HG03520 (cell line): ENCODE measurements at regions not wholly inside any gene's neighbourhood (a gene's known extent, or its start where the extent isn't known, plus 50 kb on each side); places are given as distances from the start of the nearest gene placed in this dataset.
A peak's percentile ranks its signal among the peaks of the same experiment; 100 is the strongest.

Experiments used
- ATAC-seq: cut with Tn5 transposase; IDR thresholded peaks from one replicate; pipeline ENCODE4 v1.9.1; 2021; ENCODE audit warnings: mild to moderate bottlenecking, moderate library complexity; ENCODE audit not compliant: unreplicated experiment

GRCh38 chr4:123092586-123092985, 170.2 kb upstream of the NUDT6 start:
- no peak for ATAC-seq

GRCh38 chr4:123093236-123093635, 170.8 kb upstream of the NUDT6 start:
- ATAC-seq = no peak

DNA sequence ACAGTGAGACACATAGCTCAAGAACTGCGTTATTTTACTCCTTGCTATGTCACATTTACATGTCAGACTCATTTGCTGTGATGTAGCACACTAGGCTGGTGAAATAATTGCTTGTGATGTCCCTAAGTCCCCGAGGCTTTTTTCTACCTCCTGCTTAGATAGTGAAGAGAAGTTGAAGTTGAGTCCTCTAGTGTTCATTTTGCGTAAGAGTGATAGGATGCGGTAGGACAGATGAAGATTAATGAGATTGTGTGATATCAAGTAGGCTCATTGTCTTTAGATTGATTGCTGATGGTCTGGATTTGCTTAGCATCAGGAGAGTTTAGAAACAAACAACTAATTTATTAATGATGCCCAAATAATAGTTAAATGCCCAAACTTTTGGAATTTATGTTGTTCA, 173.6 kb upstream of the NUDT6 start:
- ATAC-seq = no peak

DNA sequence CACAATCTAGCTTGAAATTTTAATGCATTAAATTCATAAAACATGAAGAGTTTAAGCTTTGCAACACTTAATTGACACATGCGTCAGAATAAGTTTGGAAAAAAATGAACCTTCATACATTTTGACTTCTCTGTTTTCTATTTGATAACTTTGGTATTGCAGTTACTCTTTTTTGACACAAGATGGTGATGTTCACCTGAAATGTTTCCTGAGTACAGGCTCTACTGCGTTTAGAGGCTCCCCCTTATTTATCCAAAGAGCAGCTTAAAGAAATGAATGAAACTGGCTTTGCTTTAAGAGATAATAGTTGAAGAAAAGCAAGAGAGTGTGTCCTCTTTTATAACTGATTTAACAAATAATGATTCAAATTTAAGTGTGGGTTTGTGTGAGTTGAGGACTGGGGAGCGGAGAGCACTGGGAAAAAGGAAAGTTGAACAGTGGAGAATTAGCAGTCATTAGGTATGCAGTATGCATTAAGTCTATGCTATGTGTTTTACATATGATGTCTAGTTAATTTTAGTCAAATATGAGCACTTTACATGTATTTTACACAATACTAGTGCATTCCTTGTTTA, 180.6 kb upstream of the NUDT6 start:
- ATAC-seq = peak; percentile 87

GRCh38 chr4:123104310-123105025, 182.1 kb upstream of the NUDT6 start:
- ATAC-seq = no peak

GRCh38 chr4:123105026-123105420, 182.6 kb upstream of the NUDT6 start:
- no peak for ATAC-seq

DNA sequence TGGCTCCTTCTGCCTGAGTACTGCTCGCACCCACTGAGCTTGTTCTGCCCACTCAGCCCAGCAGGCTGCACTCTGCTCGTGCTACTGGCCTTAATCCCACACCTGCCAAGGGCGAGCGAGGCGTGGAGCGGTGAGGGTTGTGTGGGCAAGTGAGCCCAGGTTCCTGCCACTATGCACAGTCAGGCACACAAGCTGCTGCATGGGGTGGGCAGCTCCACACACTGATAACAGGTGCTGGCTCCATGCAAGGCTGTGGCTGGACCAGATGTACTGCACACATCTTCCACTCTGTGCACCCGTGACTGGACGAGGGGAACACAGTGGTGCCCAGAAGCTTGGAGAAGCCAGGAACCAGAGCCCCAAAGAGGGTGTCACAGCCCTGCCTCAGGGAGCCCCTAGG, 184.3 kb upstream of the NUDT6 start:
- no peak for ATAC-seq

DNA sequence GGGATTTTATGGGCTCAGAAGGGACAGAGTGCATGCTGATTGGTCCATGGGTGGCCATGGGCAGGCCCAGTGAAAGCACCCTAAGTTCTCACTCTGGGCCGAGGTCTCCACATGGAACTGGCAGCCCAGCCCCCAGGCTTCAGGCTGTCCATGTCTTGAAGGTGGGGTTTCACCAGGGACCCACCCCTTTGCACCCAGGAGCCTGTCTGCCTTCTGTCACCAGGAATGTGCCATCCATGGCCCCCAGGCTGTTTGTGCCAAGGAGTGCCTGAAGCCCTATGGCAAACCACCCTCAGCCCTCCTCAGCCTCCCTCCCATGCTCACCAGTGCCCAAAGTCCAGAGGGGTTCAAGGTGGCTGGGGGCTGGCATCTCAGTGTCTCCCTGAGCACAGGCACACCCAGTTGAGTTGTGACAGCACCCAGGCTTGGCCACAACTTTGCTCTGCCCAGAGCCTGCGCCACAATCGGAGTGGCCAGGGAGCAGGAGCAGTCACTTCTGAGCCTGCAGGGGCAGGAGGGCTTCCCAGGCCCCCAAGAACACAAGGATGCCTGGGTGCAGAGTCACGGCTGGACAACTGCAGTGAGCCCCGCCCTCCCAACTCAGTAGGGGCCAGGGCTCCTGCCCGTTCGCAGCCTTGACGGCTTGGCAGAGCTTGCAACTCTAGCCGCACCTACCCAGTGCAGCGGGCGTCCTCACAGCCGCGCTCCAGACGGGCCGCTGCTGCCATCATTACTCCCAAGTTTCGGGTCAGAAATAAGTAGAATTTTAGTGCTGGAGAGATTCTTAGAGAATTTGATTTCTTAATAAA, 185.3 kb upstream of the NUDT6 start:
- ATAC-seq = no peak

GRCh38 chr4:123109139-123109538, 186.7 kb upstream of the NUDT6 start:
- no peak for ATAC-seq

- no peak for ATAC-seq
Measured at GRCh38 chr4:123110147-123110546, 187.8 kb upstream of the NUDT6 start.

DNA sequence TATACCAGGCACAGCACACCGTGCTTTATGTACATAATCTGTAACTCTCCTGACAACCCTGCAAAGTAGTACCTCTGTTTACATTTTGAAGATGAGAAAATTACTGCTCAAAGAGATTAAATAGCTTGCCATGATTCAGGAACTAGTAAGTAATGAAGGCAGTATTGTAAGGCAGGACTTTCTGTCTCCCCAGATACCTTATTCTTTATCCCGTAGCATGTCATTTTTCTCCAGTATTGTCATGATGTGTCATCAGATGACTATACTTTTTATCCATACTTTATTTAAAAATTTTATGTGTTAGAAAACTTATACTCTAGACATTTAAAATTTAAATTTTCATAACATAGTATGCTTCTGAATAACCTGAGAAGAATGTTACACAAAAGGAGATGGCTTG, 188.3 kb upstream of the NUDT6 start:
- no peak for ATAC-seq

GRCh38 chr4:123113155-123113554, 190.8 kb upstream of the NUDT6 start:
- ATAC-seq = no peak

DNA sequence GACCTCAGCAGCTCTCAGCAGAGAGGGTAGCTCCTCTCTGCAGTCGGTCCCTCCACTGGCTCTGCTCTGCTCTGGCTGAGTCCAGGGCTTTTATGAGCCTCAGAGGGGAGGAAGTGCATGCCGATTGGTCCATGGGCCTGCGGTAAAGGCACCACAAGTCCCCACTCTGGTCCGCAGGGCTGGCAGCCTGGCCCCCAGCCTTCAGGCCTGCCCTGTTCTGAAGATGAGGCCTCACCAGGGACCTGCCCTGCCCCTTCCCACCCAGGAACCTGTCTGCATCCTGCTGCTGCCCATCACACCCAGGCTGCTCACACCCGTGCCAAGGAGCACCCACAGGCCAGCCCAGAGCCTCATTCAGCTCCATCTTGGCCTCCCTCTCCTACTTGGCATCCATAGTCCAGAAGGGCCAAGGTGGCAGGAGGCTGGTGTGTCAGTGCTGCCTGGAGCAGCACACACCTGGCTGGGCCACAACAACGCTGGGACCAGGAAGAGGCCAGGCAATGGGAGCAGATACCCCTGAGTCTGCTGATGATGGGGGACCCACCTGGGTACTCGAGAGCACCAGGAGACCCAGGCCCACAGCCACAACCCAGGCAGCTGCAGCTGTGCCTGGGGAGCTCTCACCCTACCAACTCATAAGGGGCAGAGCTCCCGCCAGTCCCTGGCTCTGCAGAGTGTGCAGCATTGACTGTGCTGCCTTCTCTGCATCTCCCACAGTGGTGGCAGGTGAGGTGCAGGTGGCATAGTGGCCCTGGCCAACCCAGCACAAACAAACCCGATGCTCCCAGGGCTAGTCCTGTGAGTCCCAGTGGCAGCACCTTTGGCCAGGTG, 191.9 kb upstream of the NUDT6 start:
- no peak for ATAC-seq

- ATAC-seq = no peak
Measured at GRCh38 chr4:123114915-123115756, 192.7 kb upstream of the NUDT6 start.

DNA sequence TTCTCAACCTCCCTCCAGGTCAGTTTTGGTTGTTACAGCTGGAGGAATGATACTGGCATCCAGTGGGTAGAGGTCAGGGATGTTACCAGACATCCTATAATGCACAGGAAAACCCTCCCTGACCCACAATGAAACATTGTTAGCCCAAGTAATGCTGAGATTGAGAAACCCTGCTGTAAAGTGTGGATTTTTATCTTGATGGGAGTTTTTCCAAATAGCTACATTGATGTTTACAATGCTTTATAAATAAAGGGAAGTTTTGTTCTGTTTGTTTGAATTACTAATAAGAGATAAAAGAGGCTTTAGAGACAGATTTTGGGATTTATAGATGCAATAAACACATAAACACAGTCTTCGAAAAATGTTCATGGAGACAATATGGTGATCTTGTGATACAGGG, 194.0 kb upstream of the NUDT6 start:
- no peak for ATAC-seq

DNA sequence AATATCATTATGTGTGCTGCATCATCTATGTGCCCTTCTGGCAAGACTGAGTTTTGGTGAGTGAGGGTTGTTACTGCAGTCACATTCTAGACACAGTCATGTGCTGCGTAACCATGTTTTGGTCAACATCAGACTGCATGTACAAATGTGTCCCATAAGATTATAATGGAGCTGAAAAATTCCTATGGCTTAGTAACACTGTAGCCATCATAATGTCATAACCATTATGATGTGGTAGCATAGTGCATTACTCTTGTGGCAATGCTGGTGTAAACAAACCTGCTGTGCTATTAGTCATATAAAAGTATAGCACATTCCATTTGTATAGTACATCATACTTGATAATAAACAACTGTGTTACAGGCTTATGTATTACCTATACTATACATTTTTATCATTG, 198.1 kb upstream of the NUDT6 start:
- no peak for ATAC-seq

- ATAC-seq = no peak
Measured at GRCh38 chr4:123121241-123121907, 199.0 kb upstream of the NUDT6 start.

GRCh38 chr4:123125477-123125876, 203.1 kb upstream of the NUDT6 start:
- no peak for ATAC-seq

- ATAC-seq = no peak
Measured at GRCh38 chr4:123127218-123127617, 204.8 kb upstream of the NUDT6 start.

- ATAC-seq = no peak
Measured at GRCh38 chr4:123127875-123128274, 205.5 kb upstream of the NUDT6 start.
